NCI-H1417 treated with DMSO at 0.1 percent for 48 hours (cell line): ENCODE measurements at regions not wholly inside any gene's neighbourhood (a gene's known extent, or its start where the extent isn't known, plus 50 kb on each side); places are given as distances from the start of the nearest gene placed in this dataset.

Source experiments
- DNase-seq: peaks from one replicate; lab custom pipeline; 2025; lab: John Stamatoyannopoulos, UW

- DNase-seq: no peak
Measured at GRCh38 chr13:105790923-105791322, 744.5 kb downstream of the EFNB2 start.

DNA sequence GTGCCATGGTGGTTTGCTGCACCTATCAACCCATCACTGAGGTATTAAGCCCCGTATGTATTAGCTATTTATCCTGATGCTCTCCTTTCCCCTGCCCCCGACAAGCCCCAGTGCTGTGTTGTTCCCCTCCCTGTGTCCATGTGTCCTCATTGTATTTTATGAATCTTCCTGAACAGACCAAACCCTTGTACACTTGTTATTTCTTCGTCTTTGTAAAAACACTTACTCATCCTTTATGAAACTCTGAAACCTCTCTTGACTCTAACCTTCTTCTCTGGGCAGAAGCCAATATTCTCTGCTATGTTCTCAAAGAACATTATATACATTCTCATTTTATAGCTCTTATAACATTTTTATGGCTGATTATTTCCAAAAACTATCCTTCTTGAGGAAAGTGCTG is 746.9 kb downstream of the EFNB2 start:
- no peak for DNase-seq

DNA sequence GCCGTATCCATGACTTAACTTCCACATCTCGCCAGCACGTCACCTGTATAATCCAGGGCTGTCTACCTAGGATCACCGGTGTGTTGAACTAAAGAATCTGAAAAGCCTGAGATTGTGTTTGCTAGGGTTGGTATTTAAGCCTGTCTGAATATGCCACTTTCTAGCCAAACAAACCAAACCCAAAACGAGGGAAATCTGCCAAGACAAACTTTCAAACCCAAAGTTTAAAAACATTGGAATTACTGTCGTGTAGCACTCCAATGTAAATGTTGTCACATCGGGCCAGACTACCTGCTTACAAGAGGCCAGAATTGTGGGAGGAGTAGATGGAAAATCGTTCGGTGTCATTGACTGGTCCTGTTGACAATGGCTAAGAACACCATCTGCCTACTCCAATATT is 747.8 kb downstream of the EFNB2 start:
- no peak for DNase-seq

- DNase-seq: no peak
Measured at GRCh38 chr13:105785436-105785835, 750.0 kb downstream of the EFNB2 start.

GRCh38 chr13:105783261-105783660 is 752.2 kb downstream of the EFNB2 start:
- no peak for DNase-seq

DNA sequence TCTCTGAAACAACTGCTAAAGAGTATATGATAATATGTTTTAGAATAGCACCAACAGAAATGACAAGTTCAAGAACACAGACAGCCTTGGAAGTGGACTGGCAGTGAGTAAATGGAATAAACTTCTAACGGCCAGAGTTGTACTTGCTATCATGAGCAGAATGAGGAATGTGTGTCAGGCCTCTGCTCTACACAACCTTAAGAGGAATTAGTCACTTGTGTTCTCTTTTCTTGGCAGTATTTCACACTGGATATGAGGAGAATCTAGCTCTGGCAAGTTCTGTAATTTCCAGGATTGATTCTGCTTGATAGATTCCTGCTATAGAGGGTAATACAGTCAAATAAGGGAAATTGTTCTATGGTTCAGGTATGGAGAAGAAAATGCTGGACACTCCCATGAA is 757.3 kb downstream of the EFNB2 start:
- no peak for DNase-seq

GRCh38 chr13:105774739-105775460 is 760.6 kb downstream of the EFNB2 start:
- DNase-seq: no peak

DNA sequence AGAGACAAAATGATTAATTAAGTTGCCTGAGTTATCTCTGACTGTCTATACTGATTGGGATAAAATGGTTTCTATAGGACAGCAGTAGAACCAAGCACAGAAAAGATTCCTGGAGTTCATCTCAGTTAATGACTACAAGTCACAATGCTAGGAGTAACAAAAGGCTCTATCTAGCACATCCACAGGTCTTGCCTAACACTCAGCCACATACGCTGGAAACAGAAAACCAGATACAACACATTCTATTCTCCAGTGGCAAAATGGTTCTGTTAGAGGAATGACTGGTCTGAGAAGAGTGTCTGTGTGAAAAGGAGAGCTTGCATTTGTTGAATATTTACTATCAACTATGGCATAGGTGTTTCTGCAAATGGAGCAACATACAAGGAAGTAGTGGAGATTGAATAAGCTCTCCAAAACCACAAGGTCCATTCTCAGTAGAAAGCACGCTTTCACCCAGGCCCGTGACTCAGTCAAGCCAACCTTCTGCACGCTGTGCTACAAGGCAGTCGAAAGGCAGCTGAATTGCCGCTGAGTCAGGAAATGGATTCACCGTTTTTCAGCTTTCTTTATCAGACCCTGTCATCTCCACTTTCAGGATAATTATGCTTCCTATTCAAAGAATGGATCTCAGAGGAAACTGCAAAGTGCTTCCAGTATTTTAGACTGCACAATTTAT is 761.5 kb downstream of the EFNB2 start:
- no peak for DNase-seq

DNA sequence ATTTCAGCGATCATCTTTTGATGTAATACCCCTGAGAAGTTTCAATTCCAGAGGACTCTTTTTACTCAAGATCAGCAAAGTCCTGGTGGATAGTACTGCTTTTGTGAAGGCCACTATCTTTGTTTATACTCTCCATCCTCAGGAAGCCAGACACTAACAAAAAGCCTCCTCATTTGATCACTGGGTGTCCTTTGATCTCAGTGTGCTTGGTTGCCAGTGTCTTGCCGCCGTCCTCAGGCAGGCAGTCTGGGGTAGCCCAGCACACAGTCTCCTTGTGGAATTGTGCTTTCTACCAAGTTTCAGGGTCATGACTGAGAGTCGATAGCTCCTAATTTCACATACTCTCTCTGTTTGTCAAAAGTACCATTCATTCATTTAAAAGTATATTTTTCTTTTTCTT is 762.2 kb downstream of the EFNB2 start:
- no peak for DNase-seq

DNA sequence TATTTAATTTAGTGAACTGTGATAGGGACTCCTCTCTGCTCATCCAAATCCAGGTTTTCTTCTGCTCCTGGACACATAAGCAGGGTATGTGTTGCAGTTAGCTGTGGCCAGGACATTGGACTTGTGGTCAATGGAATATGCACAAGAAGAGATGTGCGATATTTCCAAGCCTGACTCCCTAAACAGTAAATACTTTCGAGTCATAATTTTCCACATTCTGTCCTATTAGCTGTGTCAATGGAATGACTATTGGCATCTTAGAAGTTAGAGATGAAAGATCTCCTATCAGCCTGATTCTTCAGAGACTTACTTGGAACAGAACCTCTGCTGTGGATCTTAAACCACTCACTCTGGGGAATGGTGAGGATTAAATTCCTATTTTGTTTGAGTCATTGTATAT is 771.0 kb downstream of the EFNB2 start:
- no peak for DNase-seq

GRCh38 chr13:105763851-105764250 is 771.6 kb downstream of the EFNB2 start:
- DNase-seq: no peak

DNA sequence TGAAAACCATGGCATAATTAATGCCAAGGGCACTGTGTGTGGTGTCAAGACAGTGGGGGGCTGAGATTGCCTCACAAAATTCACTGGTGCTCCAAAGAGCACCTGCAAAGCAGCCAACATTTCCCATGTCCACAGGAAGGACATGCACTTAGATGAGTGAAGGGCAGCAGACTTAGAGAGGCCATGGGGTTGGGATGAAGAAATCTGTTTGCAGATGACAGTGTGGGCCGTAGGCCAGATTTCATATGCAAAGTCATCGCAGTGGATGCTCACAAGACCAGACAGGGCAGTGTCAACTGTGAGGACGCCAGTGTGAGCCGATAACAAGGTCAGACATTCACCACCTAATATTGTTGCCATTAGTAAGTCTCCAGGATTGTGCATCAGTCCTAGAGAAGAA is 773.4 kb downstream of the EFNB2 start:
- no peak for DNase-seq

GRCh38 chr13:105758918-105759860 is 776.3 kb downstream of the EFNB2 start:
- DNase-seq: no peak

GRCh38 chr13:105740739-105741138 is 794.7 kb downstream of the EFNB2 start:
- DNase-seq: no peak

- no peak for DNase-seq
Measured at GRCh38 chr13:105737688-105738087, 797.8 kb downstream of the EFNB2 start.

GRCh38 chr13:105735281-105735680 is 800.2 kb downstream of the EFNB2 start:
- no peak for DNase-seq

DNA sequence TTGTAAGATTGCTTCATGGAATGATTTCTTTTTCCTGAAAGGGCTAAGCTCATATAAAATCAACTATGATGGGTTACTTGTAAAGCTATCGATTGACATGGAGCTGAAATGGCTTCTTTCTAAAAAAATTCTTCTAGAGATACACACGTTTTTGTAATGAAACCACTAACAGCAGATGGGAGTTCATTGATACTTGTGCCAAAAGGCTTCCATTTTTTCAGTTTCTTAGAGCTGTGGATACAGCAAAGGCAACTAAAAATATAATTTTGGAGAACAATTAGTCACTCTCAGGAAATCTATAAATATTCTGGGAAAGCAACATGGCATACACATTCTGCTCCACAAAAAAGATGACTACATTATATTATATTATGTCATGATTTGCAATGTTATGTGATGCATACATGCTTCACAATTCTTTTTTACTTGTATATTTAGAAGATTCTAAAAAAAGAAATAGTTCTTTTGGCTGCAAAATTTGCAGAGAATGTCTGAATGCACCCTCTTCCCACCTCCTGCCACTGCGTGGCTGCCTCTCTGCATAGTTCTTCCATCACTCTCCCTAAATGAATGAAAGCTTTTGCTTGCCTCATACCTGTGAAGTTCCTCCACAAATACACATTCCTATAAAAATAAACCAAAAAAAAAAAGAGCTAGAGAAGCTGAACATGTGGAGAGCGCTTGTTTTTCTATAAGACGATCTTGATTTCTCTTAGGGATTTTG is 802.5 kb downstream of the EFNB2 start:
- DNase-seq: no peak

- DNase-seq: no peak
Measured at GRCh38 chr13:105725887-105726286, 809.6 kb downstream of the EFNB2 start.

DNA sequence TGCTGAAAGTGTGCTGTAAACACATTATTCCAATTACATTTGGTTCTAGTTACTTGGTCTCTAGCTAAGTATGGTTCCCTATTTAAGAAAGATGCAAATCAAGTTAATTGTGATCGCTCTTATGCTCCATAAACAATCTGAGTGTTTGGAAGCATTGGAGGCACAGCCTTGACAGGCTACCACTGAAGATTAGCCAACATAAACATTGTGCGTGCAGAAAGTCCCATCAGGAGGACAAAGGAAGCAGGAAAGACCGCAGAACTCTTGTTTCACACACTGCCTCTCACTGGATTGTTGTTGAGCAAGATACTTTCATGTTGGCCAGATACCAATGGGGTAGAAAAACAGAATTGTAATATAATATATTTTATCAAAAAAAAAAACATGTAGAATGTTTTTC is 814.4 kb downstream of the EFNB2 start:
- DNase-seq: no peak

- DNase-seq: no peak
Measured at GRCh38 chr13:105719859-105720258, 815.6 kb downstream of the EFNB2 start.

DNA sequence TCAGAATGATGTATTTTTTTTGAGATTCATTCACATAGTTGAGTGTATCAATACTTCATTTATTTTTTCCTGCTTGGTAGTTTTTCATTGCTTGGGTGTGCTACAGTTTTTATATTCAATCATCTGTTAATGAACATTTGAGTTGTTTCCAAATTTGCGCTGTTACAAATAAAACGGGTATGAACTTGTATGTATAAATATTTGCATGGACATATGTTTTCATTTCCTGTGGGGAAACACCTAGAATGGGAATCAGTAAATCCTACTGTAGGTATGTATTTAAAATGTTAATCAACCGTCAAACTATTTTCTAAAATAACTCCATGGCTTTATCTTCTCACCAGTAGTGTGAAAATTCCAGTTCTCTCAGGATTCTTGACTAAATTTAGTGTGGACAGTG is 826.3 kb downstream of the EFNB2 start:
- no peak for DNase-seq

GRCh38 chr13:105703843-105704242 is 831.6 kb downstream of the EFNB2 start:
- DNase-seq: no peak
